ENCODE measurements at regions not wholly inside any gene's neighbourhood (a gene's known extent, or its start where the extent isn't known, plus 50 kb on each side); places are given as distances from the start of the nearest gene placed in this dataset.

DNA sequence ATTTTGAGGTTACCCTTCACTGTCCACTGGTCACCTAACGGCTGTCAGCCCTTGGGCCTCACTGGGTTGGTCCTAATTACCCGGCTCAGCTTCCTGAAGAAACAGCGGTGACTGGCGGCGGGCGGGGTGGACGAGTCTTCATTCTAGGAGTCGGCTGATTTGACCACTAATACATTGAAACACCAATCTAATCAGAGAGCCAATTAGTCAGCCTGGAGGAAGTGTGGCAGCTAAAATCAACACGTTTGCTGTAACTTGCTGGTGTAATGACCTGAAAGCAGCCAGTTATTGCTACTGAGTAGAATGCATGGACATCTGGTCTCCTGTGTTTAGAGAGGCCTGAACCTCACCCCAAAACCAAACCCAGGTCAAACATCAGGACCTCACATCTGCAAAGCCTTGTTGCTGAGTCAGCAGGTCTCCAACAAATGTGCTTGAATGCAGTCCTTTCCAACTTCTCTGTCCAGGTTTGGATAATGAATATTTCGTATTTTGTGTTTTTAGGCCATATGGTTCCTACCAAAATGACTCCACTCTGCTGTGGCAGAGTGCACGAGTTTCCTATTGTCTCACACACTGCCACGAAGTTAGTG lies 496.4 kb downstream of the BRD1 start (continued):
- TF ChIP-seq ZNF462 (CRISPR knock-in tag; IDR thresholded peaks at IDR 0.05) (no peak), EZH2phosphoT487 (IDR thresholded peaks at IDR 0.05; ENCODE audit: unreplicated experiment) (no peak), NANOG (IDR thresholded peaks at IDR 0.05; ENCODE audit: borderline replicate concordance) (no peak), POLR2AphosphoS5 (IDR thresholded peaks at IDR 0.05; ENCODE audit: low read depth) (no peak), CTCF (conservative IDR thresholded peaks at IDR 0.05; ENCODE audit: low read depth in 2 of 2) (no peak), ZNF331 (CRISPR knock-in tag; IDR thresholded peaks at IDR 0.05; ENCODE audit: low read depth) (no peak), ZNF114 (CRISPR knock-in tag; IDR thresholded peaks at IDR 0.05) (no peak), CREB1 (CRISPR knock-in tag; IDR thresholded peaks at IDR 0.05; ENCODE audit: low read depth) (no peak)
- TF ChIP-seq, protein P1, sequence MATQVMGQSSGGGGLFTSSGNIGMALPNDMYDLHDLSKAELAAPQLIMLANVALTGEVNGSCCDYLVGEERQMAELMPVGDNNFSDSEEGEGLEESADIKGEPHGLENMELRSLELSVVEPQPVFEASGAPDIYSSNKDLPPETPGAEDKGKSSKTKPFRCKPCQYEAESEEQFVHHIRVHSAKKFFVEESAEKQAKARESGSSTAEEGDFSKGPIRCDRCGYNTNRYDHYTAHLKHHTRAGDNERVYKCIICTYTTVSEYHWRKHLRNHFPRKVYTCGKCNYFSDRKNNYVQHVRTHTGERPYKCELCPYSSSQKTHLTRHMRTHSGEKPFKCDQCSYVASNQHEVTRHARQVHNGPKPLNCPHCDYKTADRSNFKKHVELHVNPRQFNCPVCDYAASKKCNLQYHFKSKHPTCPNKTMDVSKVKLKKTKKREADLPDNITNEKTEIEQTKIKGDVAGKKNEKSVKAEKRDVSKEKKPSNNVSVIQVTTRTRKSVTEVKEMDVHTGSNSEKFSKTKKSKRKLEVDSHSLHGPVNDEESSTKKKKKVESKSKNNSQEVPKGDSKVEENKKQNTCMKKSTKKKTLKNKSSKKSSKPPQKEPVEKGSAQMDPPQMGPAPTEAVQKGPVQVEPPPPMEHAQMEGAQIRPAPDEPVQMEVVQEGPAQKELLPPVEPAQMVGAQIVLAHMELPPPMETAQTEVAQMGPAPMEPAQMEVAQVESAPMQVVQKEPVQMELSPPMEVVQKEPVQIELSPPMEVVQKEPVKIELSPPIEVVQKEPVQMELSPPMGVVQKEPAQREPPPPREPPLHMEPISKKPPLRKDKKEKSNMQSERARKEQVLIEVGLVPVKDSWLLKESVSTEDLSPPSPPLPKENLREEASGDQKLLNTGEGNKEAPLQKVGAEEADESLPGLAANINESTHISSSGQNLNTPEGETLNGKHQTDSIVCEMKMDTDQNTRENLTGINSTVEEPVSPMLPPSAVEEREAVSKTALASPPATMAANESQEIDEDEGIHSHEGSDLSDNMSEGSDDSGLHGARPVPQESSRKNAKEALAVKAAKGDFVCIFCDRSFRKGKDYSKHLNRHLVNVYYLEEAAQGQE (IDR thresholded peaks at IDR 0.05; ENCODE audit: unreplicated experiment): no peak
- TF ChIP-seq, protein P2, sequence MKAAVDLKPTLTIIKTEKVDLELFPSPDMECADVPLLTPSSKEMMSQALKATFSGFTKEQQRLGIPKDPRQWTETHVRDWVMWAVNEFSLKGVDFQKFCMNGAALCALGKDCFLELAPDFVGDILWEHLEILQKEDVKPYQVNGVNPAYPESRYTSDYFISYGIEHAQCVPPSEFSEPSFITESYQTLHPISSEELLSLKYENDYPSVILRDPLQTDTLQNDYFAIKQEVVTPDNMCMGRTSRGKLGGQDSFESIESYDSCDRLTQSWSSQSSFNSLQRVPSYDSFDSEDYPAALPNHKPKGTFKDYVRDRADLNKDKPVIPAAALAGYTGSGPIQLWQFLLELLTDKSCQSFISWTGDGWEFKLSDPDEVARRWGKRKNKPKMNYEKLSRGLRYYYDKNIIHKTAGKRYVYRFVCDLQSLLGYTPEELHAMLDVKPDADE (IDR thresholded peaks at IDR 0.05): no peak

All from GM23338 (cell line).